GM12878 (cell line): ENCODE measurements at regions not wholly inside any gene's neighbourhood (a gene's known extent, or its start where the extent isn't known, plus 50 kb on each side); places are given as distances from the start of the nearest gene placed in this dataset.

Experiments
- BCLAF1 ChIP-seq: fragments of 450-650 bp; IDR thresholded peaks from 2 replicates; pipeline ENCODE4 v1.6.1; 2017; ENCODE audit warnings: antibody characterized with exemption, mild to moderate bottlenecking, moderate library complexity
- CUX1 ChIP-seq: IDR thresholded peaks from 2 replicates; pipeline ENCODE4 v1.6.1; 2012; ENCODE audit warnings: improper control_type of control experiment, low read depth, low read length; ENCODE audit not compliant: insufficient replicate concordance
- EED ChIP-seq: sonication (generic); IDR thresholded peaks from 2 replicates; pipeline ENCODE4 v1.6.1; 2016; ENCODE audit warnings: antibody characterized with exemption, low read depth
- FOS ChIP-seq: IDR thresholded peaks from 3 replicates; pipeline ENCODE4 v1.6.1; 2011; ENCODE audit warnings: borderline replicate concordance; ENCODE audit not compliant: insufficient read length; ENCODE audit errors: extremely low read depth
- FOXM1 ChIP-seq: IDR thresholded peaks from 2 replicates; pipeline ENCODE4 v1.6.1; 2012; ENCODE audit warnings: low read depth, mild to moderate bottlenecking, inconsistent platforms, low read length, moderate library complexity
- MTA3 ChIP-seq: IDR thresholded peaks from 2 replicates; pipeline ENCODE4 v1.6.1; 2012; ENCODE audit warnings: low read length, inconsistent platforms, borderline replicate concordance
- POLR2AphosphoS5 ChIP-seq: IDR thresholded peaks from 2 replicates; pipeline ENCODE4 v1.6.1; 2011; ENCODE audit warnings: mild to moderate bottlenecking, low read length, inconsistent platforms
- WRNIP1 ChIP-seq: IDR thresholded peaks from 2 replicates; pipeline ENCODE4 v1.6.1; 2011; ENCODE audit warnings: low read depth, low read length, improper control_type of control experiment, borderline replicate concordance
- ZBTB33 ChIP-seq: fragments of 450-650 bp; IDR thresholded peaks from 2 replicates; pipeline ENCODE4 v1.6.1; 2017; ENCODE audit warnings: mild to moderate bottlenecking
- ZNF217 ChIP-seq: fragments of 450-650 bp; IDR thresholded peaks from 2 replicates; pipeline ENCODE4 v1.6.1; 2017; ENCODE audit warnings: antibody characterized with exemption, mild to moderate bottlenecking
- ZNF687 ChIP-seq: fragments of 450-650 bp; IDR thresholded peaks from 2 replicates; pipeline ENCODE4 v1.6.1; 2017; ENCODE audit warnings: mild to moderate bottlenecking, moderate library complexity
- TF ChIP-seq, protein P1 (sequence below): fragments of 450-650 bp; IDR thresholded peaks from 2 replicates; pipeline ENCODE4 v1.6.1; 2017; ENCODE audit warnings: mild to moderate bottlenecking, low read depth, inconsistent platforms; ENCODE audit not compliant: poor library complexity, severe bottlenecking

GRCh38 chr4:83212041-83212851 is 72.4 kb downstream of the COQ2 start (continued):
- TF ChIP-seq BCLAF1 (no peak), CUX1 (no peak), POLR2AphosphoS5 (peak; percentile 21; the same call in 1 of the 2 replicates), ZNF687 (no peak), FOS (no peak), EED (no peak), MTA3 (no peak), FOXM1 (no peak), ZNF217 (no peak), WRNIP1 (no peak), ZBTB33 (no peak; the same call in 1 of the 2 replicates)
- TF ChIP-seq, protein P1, sequence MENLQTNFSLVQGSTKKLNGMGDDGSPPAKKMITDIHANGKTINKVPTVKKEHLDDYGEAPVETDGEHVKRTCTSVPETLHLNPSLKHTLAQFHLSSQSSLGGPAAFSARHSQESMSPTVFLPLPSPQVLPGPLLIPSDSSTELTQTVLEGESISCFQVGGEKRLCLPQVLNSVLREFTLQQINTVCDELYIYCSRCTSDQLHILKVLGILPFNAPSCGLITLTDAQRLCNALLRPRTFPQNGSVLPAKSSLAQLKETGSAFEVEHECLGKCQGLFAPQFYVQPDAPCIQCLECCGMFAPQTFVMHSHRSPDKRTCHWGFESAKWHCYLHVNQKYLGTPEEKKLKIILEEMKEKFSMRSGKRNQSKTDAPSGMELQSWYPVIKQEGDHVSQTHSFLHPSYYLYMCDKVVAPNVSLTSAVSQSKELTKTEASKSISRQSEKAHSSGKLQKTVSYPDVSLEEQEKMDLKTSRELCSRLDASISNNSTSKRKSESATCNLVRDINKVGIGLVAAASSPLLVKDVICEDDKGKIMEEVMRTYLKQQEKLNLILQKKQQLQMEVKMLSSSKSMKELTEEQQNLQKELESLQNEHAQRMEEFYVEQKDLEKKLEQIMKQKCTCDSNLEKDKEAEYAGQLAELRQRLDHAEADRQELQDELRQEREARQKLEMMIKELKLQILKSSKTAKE, result peak; percentile 72
